PC-9 (cell line): ENCODE measurements at regions not wholly inside any gene's neighbourhood (a gene's known extent, or its start where the extent isn't known, plus 50 kb on each side); places are given as distances from the start of the nearest gene placed in this dataset.

Experiments
- EZH2 ChIP-seq: fragments of 200-600 bp; sonication (generic); IDR thresholded peaks from 2 replicates; pipeline ENCODE4 v1.8.0; 2017; ENCODE audit warnings: antibody characterized with exemption, low read depth
- TF ChIP-seq, protein P1 (sequence below): fragments of 200-600 bp; sonication (generic); conservative IDR thresholded peaks from 2 replicates; pipeline ENCODE4 v1.6.1; 2017; ENCODE audit warnings: mixed run types, antibody characterized with exemption, mild to moderate bottlenecking, moderate library complexity

DNA sequence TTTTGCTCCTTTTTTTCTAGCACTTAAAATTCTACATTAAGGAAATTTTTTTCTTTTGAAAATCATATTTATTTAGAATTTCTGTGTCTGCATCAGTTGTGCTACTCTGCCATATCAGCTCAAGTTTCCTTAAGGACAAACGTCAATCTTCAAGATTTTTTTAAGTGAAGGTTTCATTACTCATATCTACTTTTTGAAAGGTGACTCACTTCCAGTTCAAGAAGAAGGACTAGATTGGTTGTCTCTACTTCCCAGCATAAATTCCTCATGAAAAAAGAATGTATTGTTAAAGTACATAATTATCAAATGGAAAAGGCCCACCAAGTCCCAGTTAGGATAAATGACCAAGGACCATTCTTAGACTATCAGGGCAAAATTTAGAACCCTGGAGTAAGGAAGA is 626.5 kb downstream of the DMRTA1 start:
- TF ChIP-seq, protein P1, sequence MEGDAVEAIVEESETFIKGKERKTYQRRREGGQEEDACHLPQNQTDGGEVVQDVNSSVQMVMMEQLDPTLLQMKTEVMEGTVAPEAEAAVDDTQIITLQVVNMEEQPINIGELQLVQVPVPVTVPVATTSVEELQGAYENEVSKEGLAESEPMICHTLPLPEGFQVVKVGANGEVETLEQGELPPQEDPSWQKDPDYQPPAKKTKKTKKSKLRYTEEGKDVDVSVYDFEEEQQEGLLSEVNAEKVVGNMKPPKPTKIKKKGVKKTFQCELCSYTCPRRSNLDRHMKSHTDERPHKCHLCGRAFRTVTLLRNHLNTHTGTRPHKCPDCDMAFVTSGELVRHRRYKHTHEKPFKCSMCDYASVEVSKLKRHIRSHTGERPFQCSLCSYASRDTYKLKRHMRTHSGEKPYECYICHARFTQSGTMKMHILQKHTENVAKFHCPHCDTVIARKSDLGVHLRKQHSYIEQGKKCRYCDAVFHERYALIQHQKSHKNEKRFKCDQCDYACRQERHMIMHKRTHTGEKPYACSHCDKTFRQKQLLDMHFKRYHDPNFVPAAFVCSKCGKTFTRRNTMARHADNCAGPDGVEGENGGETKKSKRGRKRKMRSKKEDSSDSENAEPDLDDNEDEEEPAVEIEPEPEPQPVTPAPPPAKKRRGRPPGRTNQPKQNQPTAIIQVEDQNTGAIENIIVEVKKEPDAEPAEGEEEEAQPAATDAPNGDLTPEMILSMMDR: no peak
- no peak for TF ChIP-seq EZH2
